ENCODE measurements at regions not wholly inside any gene's neighbourhood (a gene's known extent, or its start where the extent isn't known, plus 50 kb on each side); places are given as distances from the start of the nearest gene placed in this dataset.
A peak's percentile ranks its signal among the peaks of the same experiment; 100 is the strongest.

DNA sequence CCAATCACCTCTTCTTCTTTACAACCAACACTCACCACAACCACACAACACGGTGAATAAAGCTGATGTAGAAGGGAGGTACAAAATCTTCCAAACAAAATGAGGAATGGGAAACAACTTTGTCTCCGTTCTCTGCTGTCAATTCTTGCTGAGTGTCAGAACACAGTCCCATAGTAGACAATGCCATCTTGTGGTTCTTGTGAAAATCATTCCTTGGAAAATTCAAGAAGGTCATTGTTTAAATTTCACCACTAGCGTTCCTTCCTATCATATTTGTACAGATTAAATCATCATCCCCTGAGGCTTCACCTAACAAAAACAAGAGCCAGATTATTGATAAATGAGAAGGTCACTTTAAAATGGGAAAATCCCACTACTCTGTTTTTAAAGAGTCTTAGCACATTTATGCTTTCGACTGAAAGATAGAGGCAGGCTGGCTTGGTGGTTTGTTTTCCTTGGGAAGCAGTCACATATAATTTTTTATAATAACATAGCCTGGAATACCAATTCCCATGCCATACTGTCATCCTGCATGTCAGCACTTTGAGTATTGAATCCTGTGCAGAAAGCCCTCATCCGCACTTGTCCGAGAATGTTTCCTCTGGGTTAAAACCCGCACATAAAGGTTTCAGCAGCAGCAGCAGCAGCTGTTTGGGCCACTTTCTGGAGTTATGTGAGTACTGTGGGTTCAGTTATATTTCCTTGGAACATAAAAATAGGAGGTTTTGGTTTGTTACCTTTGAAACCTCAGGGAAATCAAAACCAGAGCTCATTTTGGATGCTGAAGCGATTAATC is 395.0 kb upstream of the SMARCA2 start:
- no peak for TF ChIP-seq TAF1 (IDR thresholded peaks at IDR 0.05; ENCODE audit: low read depth)
- peak; percentile 51 for TF ChIP-seq RAD21 (IDR thresholded peaks at IDR 0.05; ENCODE audit: low read depth)

DNA sequence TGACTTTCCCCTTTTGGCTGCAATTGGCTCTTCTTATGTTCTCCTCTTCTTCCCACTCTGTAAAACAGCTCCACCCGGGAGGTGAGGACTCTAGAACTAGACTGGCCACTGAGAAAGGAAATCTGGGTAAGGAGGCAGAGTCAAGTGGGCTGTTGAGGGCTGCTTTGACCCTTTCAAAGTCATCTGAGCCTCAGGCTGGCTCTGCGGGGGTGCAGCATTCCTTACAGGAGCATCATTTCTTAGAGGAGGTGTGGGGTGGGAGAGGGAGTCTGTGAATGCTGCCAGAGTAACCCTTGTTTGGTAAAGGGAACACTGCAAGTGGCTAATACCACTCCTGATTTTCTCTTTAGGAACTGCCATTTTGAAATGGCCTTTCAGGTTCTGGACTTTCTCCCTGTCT is 377.7 kb upstream of the SMARCA2 start:
- TF ChIP-seq CREB1 (IDR thresholded peaks at IDR 0.05; ENCODE audit: low read depth) (no peak), RAD21 (IDR thresholded peaks at IDR 0.05; ENCODE audit: low read depth) (no peak), EGR1 (IDR thresholded peaks at IDR 0.05) (no peak), EP300 (IDR thresholded peaks at IDR 0.05; ENCODE audit: borderline replicate concordance) (no peak), ZBTB7A (IDR thresholded peaks at IDR 0.05; ENCODE audit: low read depth) (no peak), YY1 (IDR thresholded peaks at IDR 0.05; ENCODE audit: low read depth) (no peak), TEAD4 (IDR thresholded peaks at IDR 0.05) (no peak)
- TF ChIP-seq, protein P1, sequence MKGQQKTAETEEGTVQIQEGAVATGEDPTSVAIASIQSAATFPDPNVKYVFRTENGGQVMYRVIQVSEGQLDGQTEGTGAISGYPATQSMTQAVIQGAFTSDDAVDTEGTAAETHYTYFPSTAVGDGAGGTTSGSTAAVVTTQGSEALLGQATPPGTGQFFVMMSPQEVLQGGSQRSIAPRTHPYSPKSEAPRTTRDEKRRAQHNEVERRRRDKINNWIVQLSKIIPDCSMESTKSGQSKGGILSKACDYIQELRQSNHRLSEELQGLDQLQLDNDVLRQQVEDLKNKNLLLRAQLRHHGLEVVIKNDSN (IDR thresholded peaks at IDR 0.05): no peak
- TF ChIP-seq, protein P2, sequence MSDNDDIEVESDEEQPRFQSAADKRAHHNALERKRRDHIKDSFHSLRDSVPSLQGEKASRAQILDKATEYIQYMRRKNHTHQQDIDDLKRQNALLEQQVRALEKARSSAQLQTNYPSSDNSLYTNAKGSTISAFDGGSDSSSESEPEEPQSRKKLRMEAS (IDR thresholded peaks at IDR 0.05): no peak

DNA sequence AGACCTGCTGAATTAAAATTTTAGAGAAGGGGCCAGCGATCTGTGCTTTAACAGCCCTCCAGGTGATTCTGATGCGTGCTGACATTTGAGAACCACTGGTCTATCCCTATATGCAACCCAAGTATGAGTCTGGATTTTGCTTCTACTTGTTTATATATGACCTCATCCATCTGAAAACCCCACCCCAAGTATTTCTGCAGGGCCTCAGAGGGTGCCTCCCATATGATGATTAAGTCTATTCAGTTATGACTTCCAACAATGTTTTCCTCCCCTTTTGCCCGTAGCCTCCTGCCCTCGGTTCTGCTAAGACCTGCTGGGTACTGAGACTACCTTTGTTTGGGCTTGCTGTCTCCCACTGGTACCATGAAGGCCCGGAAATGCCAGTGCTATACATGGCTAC is 376.0 kb upstream of the SMARCA2 start:
- no peak for TF ChIP-seq EGR1 (IDR thresholded peaks at IDR 0.05)
- no peak for TF ChIP-seq FOXM1 (IDR thresholded peaks at IDR 0.05; ENCODE audit: borderline replicate concordance, low read depth)
- TF ChIP-seq TAF1 (IDR thresholded peaks at IDR 0.05; ENCODE audit: low read depth): no peak
- no peak for TF ChIP-seq NFIC (IDR thresholded peaks at IDR 0.05)

DNA sequence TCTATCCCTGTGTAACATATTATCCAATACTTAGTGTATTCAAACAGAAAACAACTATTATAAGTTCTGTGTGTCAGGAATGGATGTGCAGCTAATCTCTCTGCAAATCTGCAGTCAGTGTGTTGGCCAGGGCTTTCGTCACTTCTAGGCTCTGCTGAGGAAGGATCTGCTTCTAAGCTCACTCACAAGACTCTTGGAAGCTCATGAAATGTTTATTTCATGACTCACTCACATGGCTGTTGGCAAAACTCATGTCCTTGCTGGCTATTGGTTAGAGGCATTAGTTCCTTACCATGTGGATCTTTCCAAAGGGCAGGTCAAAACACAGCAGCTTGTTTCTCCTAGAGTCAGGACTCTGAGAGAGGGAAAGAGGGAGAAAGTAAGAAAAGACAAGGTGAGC is 367.4 kb upstream of the SMARCA2 start:
- TF ChIP-seq, protein P3, sequence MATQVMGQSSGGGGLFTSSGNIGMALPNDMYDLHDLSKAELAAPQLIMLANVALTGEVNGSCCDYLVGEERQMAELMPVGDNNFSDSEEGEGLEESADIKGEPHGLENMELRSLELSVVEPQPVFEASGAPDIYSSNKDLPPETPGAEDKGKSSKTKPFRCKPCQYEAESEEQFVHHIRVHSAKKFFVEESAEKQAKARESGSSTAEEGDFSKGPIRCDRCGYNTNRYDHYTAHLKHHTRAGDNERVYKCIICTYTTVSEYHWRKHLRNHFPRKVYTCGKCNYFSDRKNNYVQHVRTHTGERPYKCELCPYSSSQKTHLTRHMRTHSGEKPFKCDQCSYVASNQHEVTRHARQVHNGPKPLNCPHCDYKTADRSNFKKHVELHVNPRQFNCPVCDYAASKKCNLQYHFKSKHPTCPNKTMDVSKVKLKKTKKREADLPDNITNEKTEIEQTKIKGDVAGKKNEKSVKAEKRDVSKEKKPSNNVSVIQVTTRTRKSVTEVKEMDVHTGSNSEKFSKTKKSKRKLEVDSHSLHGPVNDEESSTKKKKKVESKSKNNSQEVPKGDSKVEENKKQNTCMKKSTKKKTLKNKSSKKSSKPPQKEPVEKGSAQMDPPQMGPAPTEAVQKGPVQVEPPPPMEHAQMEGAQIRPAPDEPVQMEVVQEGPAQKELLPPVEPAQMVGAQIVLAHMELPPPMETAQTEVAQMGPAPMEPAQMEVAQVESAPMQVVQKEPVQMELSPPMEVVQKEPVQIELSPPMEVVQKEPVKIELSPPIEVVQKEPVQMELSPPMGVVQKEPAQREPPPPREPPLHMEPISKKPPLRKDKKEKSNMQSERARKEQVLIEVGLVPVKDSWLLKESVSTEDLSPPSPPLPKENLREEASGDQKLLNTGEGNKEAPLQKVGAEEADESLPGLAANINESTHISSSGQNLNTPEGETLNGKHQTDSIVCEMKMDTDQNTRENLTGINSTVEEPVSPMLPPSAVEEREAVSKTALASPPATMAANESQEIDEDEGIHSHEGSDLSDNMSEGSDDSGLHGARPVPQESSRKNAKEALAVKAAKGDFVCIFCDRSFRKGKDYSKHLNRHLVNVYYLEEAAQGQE (IDR thresholded peaks at IDR 0.05; ENCODE audit: low read depth): no peak
- TF ChIP-seq EP300 (IDR thresholded peaks at IDR 0.05; ENCODE audit: borderline replicate concordance) (no peak), CREB1 (IDR thresholded peaks at IDR 0.05; ENCODE audit: low read depth) (no peak), RAD21 (IDR thresholded peaks at IDR 0.05; ENCODE audit: low read depth) (no peak), FOXM1 (IDR thresholded peaks at IDR 0.05; ENCODE audit: borderline replicate concordance, low read depth) (no peak)

DNA sequence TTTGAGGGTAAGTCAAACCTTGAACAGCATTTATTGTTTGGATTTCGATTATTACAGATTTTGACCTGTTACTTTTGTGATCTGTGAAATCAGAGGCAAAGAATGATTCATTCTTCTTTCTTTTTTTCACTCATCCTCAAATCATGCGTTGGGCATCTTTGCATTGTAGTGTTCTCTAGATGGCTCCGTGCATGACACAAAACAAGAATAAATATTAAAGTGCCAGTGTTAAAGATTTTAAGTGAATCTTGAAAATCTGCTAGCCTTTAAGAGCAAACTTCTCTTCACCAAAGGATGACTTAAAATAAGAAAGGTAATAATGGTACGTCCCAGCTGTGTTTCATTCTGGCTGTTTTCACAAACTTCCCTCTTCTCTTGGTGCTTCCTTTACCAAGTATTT is 361.9 kb upstream of the SMARCA2 start:
- no peak for TF ChIP-seq TCF12 (IDR thresholded peaks at IDR 0.05; ENCODE audit: low read depth)
- TF ChIP-seq, protein P2 (IDR thresholded peaks at IDR 0.05): no peak
- TF ChIP-seq EGR1 (IDR thresholded peaks at IDR 0.05): no peak
- no peak for TF ChIP-seq ZBTB7A (IDR thresholded peaks at IDR 0.05; ENCODE audit: low read depth)
- TF ChIP-seq FOXM1 (IDR thresholded peaks at IDR 0.05; ENCODE audit: borderline replicate concordance, low read depth): no peak
- TF ChIP-seq CEBPB (IDR thresholded peaks at IDR 0.05): no peak
- TF ChIP-seq TEAD4 (IDR thresholded peaks at IDR 0.05): no peak
- TF ChIP-seq EP300 (IDR thresholded peaks at IDR 0.05; ENCODE audit: borderline replicate concordance): no peak
- no peak for TF ChIP-seq CREB1 (IDR thresholded peaks at IDR 0.05; ENCODE audit: low read depth)
- TF ChIP-seq NFIC (IDR thresholded peaks at IDR 0.05): no peak
- TF ChIP-seq, protein P1 (IDR thresholded peaks at IDR 0.05): no peak

DNA sequence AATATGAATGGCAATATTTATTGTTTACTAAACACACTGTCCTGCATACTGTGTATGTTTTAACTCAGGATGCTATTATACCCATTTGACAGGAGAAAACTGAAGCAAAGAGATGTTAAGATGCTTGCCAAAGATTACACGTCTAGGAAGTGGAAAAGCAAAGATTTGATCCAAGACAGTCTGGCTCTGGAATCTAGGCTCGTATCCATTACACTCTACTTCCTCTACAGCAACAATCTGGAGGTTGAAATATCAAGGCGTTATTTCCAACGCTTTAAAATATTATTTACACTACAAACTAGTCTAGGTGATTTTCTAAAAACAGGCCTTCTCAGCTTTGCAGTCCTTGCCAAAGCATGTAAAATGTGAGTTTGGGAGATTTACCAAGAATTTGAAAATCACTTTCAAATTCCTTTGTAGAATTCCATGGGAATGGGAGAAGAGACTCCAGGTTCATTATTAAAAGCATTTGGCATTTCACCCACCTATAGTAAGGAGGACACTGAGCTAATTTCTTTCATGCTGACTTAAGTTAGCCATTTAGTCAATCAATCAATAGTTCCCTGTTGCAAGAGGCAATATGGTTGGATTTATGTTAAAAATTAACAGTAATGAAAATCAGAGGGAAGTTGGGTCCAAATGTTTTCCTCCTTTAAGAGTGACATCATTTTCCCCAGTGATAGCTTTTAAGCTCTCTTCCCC is 356.3 kb upstream of the SMARCA2 start:
- no peak for TF ChIP-seq CEBPB (IDR thresholded peaks at IDR 0.05)
- no peak for TF ChIP-seq EP300 (IDR thresholded peaks at IDR 0.05; ENCODE audit: borderline replicate concordance)
- TF ChIP-seq TEAD4 (IDR thresholded peaks at IDR 0.05): no peak
- TF ChIP-seq FOXM1 (IDR thresholded peaks at IDR 0.05; ENCODE audit: borderline replicate concordance, low read depth): no peak
- TF ChIP-seq, protein P1 (IDR thresholded peaks at IDR 0.05): no peak
- TF ChIP-seq EGR1 (IDR thresholded peaks at IDR 0.05): no peak
- TF ChIP-seq ZBTB7A (IDR thresholded peaks at IDR 0.05; ENCODE audit: low read depth): no peak

DNA sequence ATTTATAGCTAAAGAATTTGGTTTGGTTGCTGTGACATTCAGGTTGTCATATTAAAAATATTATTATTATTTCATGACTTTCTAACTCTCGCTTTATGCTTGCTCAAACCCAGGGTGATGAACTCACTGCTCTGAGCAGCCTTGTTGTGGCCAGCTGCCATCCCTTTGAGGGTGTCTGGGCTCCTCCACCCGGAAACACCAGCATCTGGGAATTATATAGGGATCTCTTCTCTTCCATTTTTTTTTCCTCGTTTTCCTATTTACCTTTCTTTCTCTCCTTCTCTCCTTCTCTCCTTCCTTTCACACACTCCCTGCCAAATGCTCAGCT is 355.8 kb upstream of the SMARCA2 start:
- TF ChIP-seq CREB1 (IDR thresholded peaks at IDR 0.05; ENCODE audit: low read depth) (no peak), NFIC (IDR thresholded peaks at IDR 0.05) (no peak), CEBPB (IDR thresholded peaks at IDR 0.05) (no peak), YY1 (IDR thresholded peaks at IDR 0.05; ENCODE audit: low read depth) (no peak), TAF1 (IDR thresholded peaks at IDR 0.05; ENCODE audit: low read depth) (no peak), TEAD4 (IDR thresholded peaks at IDR 0.05) (no peak), ZBTB7A (IDR thresholded peaks at IDR 0.05; ENCODE audit: low read depth) (no peak), TCF12 (IDR thresholded peaks at IDR 0.05; ENCODE audit: low read depth) (no peak), EGR1 (IDR thresholded peaks at IDR 0.05) (no peak), EP300 (IDR thresholded peaks at IDR 0.05; ENCODE audit: borderline replicate concordance) (no peak), FOXM1 (IDR thresholded peaks at IDR 0.05; ENCODE audit: borderline replicate concordance, low read depth) (no peak), RAD21 (IDR thresholded peaks at IDR 0.05; ENCODE audit: low read depth) (no peak)
- TF ChIP-seq, protein P2 (IDR thresholded peaks at IDR 0.05): no peak
- TF ChIP-seq, protein P3 (IDR thresholded peaks at IDR 0.05; ENCODE audit: low read depth): no peak
- TF ChIP-seq, protein P1 (IDR thresholded peaks at IDR 0.05): no peak
